Activated B cell treated with CpG ODN at 0.5 μM for 24 hours (primary cell): ENCODE measurements at regions not wholly inside any gene's neighbourhood (a gene's known extent, or its start where the extent isn't known, plus 50 kb on each side); places are given as distances from the start of the nearest gene placed in this dataset.

Experiments used
- ATAC-seq: fragments of 200-7000 bp; cut with Tn5 transposase; one replicate; pipeline ENCODE4 v1.10.0; 2021; ENCODE audit warnings: low read depth, mild to moderate bottlenecking, moderate library complexity
- CTCF ChIA-PET: fragments of 350-600 bp; sonication (Branson Sonifier 250); formaldehyde crosslinking; loops from one replicate; lab custom pipeline; 2021; ENCODE audit warnings: antibody characterized with exemption; lab: Charles Lee
- POLR2A ChIA-PET: fragments of 350-600 bp; sonication (Branson Sonifier 250); formaldehyde crosslinking; loops from one replicate; lab custom pipeline; 2021; ENCODE audit warnings: antibody characterized with exemption; lab: Charles Lee
- DNase-seq: peaks from one replicate; pipeline ENCODE4 v3.0.0; 2022
- H3K27ac Mint-ChIP-seq: one replicate; pipeline ENCODE4 v1.8.0; 2020; ENCODE audit warnings: mixed read lengths
- H3K27me3 Mint-ChIP-seq: one replicate; pipeline ENCODE4 v1.8.0; 2021; ENCODE audit warnings: mixed read lengths
- H3K36me3 Mint-ChIP-seq: one replicate; pipeline ENCODE4 v1.8.0; 2021; ENCODE audit warnings: low read depth, mixed read lengths
- H3K4me1 Mint-ChIP-seq: one replicate; pipeline ENCODE4 v1.8.0; 2021; ENCODE audit warnings: mixed read lengths
- H3K4me3 Mint-ChIP-seq: one replicate; pipeline ENCODE4 v1.8.0; 2020; ENCODE audit warnings: mild to moderate bottlenecking, mixed read lengths
- H3K9me3 Mint-ChIP-seq: one replicate; pipeline ENCODE4 v1.8.0; 2020; ENCODE audit warnings: mixed read lengths
- intact Hi-C: fragments of 100-400 bp; cut with micrococcal nuclease; formaldehyde crosslinking; loops from one replicate; pipeline ENCODE4 v1.15.1; 2024
- TF ChIP-seq, protein P1 (sequence below): fragments of 200-600 bp; IDR thresholded peaks from one replicate; pipeline ENCODE4 v1.8.0; 2022; ENCODE audit warnings: antibody characterized with exemption, mild to moderate bottlenecking

DNA sequence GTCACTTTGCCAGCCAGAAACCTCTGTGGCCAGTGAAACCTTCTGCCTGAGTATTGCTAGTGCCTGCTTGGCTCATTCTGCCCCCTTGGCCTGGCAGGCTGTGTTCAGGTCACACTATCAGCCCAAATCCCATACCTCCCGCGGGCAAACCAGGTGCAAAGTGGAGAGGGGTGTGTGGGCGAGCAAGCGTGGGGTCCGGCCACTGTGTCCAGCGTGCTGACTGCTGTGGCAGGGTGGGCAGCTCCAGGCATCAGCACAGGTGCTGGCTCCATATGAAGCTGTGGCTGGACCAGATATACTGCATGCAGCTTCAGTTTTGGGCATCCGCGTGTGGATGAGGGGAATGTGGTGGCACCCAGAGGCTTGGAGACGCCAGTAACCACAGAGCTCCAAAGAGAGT is 576.5 kb upstream of the EDIL3 start:
- ChIA-PET CTCF (no interaction called here), POLR2A (no interaction called here)
- H3K9me3 Mint-ChIP-seq = peaks cover 3% of the 10 kb centered on the region
- ATAC-seq = no peak
- no peaks in the 10 kb centered on the region for H3K27me3 Mint-ChIP-seq
- TF ChIP-seq, protein P1, sequence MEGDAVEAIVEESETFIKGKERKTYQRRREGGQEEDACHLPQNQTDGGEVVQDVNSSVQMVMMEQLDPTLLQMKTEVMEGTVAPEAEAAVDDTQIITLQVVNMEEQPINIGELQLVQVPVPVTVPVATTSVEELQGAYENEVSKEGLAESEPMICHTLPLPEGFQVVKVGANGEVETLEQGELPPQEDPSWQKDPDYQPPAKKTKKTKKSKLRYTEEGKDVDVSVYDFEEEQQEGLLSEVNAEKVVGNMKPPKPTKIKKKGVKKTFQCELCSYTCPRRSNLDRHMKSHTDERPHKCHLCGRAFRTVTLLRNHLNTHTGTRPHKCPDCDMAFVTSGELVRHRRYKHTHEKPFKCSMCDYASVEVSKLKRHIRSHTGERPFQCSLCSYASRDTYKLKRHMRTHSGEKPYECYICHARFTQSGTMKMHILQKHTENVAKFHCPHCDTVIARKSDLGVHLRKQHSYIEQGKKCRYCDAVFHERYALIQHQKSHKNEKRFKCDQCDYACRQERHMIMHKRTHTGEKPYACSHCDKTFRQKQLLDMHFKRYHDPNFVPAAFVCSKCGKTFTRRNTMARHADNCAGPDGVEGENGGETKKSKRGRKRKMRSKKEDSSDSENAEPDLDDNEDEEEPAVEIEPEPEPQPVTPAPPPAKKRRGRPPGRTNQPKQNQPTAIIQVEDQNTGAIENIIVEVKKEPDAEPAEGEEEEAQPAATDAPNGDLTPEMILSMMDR = no peak
- no peak overlapping the region for H3K4me3 Mint-ChIP-seq
- no peaks in the 10 kb centered on the region for H3K4me1 Mint-ChIP-seq
- DNase-seq = no peak
- intact Hi-C loops = no loop called here
- no peak overlapping the region for H3K27ac Mint-ChIP-seq
- H3K36me3 Mint-ChIP-seq = no peaks in the 10 kb centered on the region

DNA sequence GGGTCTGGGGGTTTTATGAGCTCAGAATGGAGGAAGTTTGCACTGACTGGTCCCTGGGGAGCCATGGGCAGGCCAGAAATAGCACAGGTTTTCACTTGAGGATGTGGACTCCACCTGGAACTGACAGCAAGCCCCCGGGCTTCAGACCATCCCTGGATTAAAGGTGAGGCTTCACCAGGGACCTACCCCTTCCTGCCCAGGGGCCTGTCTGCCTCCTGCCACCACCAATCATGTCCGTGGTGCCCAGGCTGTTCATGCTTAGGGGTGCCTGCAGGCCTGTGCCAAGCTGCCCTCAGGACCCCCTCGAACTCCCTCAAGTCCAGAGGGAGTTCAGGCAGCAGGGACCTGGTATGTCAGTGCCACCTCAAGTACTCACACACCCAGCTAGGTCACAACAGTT is 577.2 kb upstream of the EDIL3 start:
- no peaks in the 10 kb centered on the region for H3K4me1 Mint-ChIP-seq
- no peaks in the 10 kb centered on the region for H3K27me3 Mint-ChIP-seq
- H3K4me3 Mint-ChIP-seq = no peak overlapping the region
- TF ChIP-seq, protein P1 = no peak
- ChIA-PET POLR2A (no interaction called here), CTCF (no interaction called here)
- ATAC-seq (no peak), DNase-seq (no peak)
- peaks cover 3% of the 10 kb centered on the region for H3K9me3 Mint-ChIP-seq
- H3K27ac Mint-ChIP-seq = no peak overlapping the region
- no peaks in the 10 kb centered on the region for H3K36me3 Mint-ChIP-seq
- intact Hi-C loops = no loop called here

GRCh38 chr5:84983093-84983492 is 598.4 kb upstream of the EDIL3 start:
- POLR2A ChIA-PET = no interaction called here
- no peaks in the 10 kb centered on the region for H3K27me3 Mint-ChIP-seq
- intact Hi-C loops = no loop called here
- no peak overlapping the region for H3K4me3 Mint-ChIP-seq
- TF ChIP-seq, protein P1 = no peak
- peaks cover 5% of the 10 kb centered on the region for H3K9me3 Mint-ChIP-seq
- no peak for DNase-seq
- CTCF ChIA-PET = no interaction called here
- no peaks in the 10 kb centered on the region for H3K36me3 Mint-ChIP-seq
- ATAC-seq = no peak
- no peaks in the 10 kb centered on the region for H3K4me1 Mint-ChIP-seq
- no peak overlapping the region for H3K27ac Mint-ChIP-seq

DNA sequence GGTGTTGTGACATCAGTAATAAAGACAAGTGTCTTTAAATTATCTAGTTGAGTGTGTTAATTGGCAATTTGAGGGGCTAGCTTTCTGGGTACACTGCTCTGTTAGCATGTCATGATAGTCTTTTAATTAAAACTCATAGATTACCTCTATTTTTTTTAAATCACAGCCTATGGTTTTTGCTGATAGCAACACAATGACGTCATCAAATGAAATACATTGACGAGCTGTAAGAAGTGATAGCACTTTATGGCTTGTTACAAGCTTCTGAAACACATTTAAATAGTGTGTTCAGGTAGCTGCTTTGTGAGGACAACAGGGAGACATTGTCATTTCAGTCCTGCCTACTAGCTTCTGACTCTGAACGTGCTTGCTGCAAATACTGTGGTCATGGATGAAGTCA is 600.5 kb upstream of the EDIL3 start:
- Mint-ChIP-seq H3K9me3 (peaks cover 5% of the 10 kb centered on the region), H3K36me3 (no peaks in the 10 kb centered on the region), H3K27me3 (no peaks in the 10 kb centered on the region), H3K4me3 (no peak overlapping the region), H3K4me1 (no peaks in the 10 kb centered on the region), H3K27ac (no peak overlapping the region)
- intact Hi-C loops = no loop called here
- DNase-seq (no peak), ATAC-seq (no peak)
- TF ChIP-seq, protein P1 = no peak
- POLR2A ChIA-PET = no interaction called here
- CTCF ChIA-PET = no interaction called here

DNA sequence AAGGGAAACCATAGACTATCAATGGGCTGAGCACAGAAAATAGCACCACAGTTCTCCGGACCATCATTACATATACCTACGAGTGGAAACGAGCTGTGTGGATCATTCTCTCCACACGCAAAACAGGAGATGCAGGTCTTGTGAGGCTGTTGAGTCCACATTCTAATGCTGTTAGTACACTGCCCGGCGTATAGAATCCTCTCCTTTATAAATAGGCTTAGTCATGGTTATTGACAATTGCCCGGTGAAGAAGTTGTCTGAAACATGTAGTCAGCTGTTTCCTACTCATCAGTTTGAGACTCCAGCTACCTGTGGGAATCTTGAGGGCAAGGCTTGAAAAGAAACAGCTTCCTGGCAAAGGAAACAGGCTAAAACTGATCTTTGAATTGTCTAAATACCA is 602.0 kb upstream of the EDIL3 start:
- POLR2A ChIA-PET = no interaction called here
- H3K4me1 Mint-ChIP-seq = no peaks in the 10 kb centered on the region
- no peaks in the 10 kb centered on the region for H3K9me3 Mint-ChIP-seq
- no peak overlapping the region for H3K27ac Mint-ChIP-seq
- TF ChIP-seq, protein P1 = no peak
- intact Hi-C loops = no loop called here
- no peak for ATAC-seq
- CTCF ChIA-PET = no interaction called here
- H3K36me3 Mint-ChIP-seq = no peaks in the 10 kb centered on the region
- DNase-seq = no peak
- H3K27me3 Mint-ChIP-seq = no peaks in the 10 kb centered on the region
- no peak overlapping the region for H3K4me3 Mint-ChIP-seq
